H9 (cell line): ENCODE measurements at regions not wholly inside any gene's neighbourhood (a gene's known extent, or its start where the extent isn't known, plus 50 kb on each side); places are given as distances from the start of the nearest gene placed in this dataset.

Experiments used
- DNase-seq: peaks from one replicate; pipeline ENCODE4 v3.0.0-alpha.2; 2017
- H2AFZ ChIP-seq: one replicate; pipeline ENCODE4 v1.6.1; 2013; ENCODE audit warnings: mild to moderate bottlenecking, low read length, control low read depth, moderate library complexity
- H2AK5ac ChIP-seq: 2 replicates; pipeline ENCODE4 v1.6.1; 2013; ENCODE audit warnings: low read length, control low read depth, mixed read lengths; ENCODE audit not compliant: insufficient read length
- H2BK120ac ChIP-seq: one replicate; pipeline ENCODE4 v1.6.1; 2013; ENCODE audit warnings: low read depth, mild to moderate bottlenecking, low read length, control low read depth, inconsistent platforms; ENCODE audit not compliant: poor library complexity, severe bottlenecking
- H2BK12ac ChIP-seq: 2 replicates; pipeline ENCODE4 v1.6.1; 2013; ENCODE audit warnings: low read length, control low read depth, mixed read lengths, low read depth; ENCODE audit not compliant: insufficient read length
- H2BK15ac ChIP-seq: 2 replicates; pipeline ENCODE4 v1.6.1; 2013; ENCODE audit warnings: low read depth, low read length, control low read depth
- H2BK20ac ChIP-seq: one replicate; pipeline ENCODE4 v1.6.1; 2013; ENCODE audit warnings: low read depth, mild to moderate bottlenecking, low read length, control low read depth, inconsistent platforms; ENCODE audit not compliant: poor library complexity, severe bottlenecking
- H2BK5ac ChIP-seq: 2 replicates; pipeline ENCODE4 v1.6.1; 2013; ENCODE audit warnings: low read length, control low read depth, mixed read lengths; ENCODE audit not compliant: insufficient read length
- H3K14ac ChIP-seq: 2 replicates; pipeline ENCODE4 v1.6.1; 2013; ENCODE audit warnings: low read length, control low read depth; ENCODE audit not compliant: insufficient read depth
- H3K18ac ChIP-seq: 2 replicates; pipeline ENCODE4 v1.6.1; 2013; ENCODE audit warnings: low read depth, mild to moderate bottlenecking, mixed read lengths, low read length, control low read depth; ENCODE audit not compliant: insufficient read length
- H3K23ac ChIP-seq: 2 replicates; pipeline ENCODE4 v1.6.1; 2013; ENCODE audit warnings: low read length, control low read depth, mixed read lengths, low read depth; ENCODE audit not compliant: insufficient read length
- H3K23me2 ChIP-seq: 2 replicates; pipeline ENCODE4 v1.6.1; 2013; ENCODE audit warnings: low read depth, mild to moderate bottlenecking, mixed read lengths, low read length, control low read depth; ENCODE audit not compliant: insufficient read length, poor library complexity, severe bottlenecking
- H3K27ac ChIP-seq: 2 replicates; pipeline ENCODE4 v1.5.1; 2013; ENCODE audit warnings: low read length, control low read depth, mixed read lengths, low read depth; ENCODE audit not compliant: insufficient read length
- H3K27me3 ChIP-seq: 2 replicates; pipeline ENCODE4 v1.6.1; 2013; ENCODE audit warnings: low read length, control low read depth, inconsistent platforms; ENCODE audit not compliant: insufficient read depth
- H3K4ac ChIP-seq: 2 replicates; pipeline ENCODE4 v1.6.1; 2013; ENCODE audit warnings: low read depth, mild to moderate bottlenecking, control low read depth, inconsistent platforms, low read length, moderate library complexity
- H3K4me1 ChIP-seq: 2 replicates; pipeline ENCODE4 v1.6.1; 2013; ENCODE audit warnings: low read length, control low read depth, inconsistent platforms; ENCODE audit not compliant: insufficient read depth
- H3K4me2 ChIP-seq: 2 replicates; pipeline ENCODE4 v1.6.1; 2013; ENCODE audit warnings: low read length, control low read depth, mixed read lengths; ENCODE audit not compliant: insufficient read length, insufficient read depth
- H3K56ac ChIP-seq: 2 replicates; pipeline ENCODE4 v1.6.1; 2013; ENCODE audit warnings: low read depth, mild to moderate bottlenecking, mixed read lengths, low read length, control low read depth; ENCODE audit not compliant: insufficient read length
- H3K79me1 ChIP-seq: 2 replicates; pipeline ENCODE4 v1.6.1; 2013; ENCODE audit warnings: low read depth, mild to moderate bottlenecking, moderate library complexity, low read length, control low read depth, inconsistent platforms; ENCODE audit not compliant: insufficient read depth, poor library complexity, severe bottlenecking
- H3K79me2 ChIP-seq: 2 replicates; pipeline ENCODE4 v1.6.1; 2013; ENCODE audit warnings: low read length, control low read depth, inconsistent platforms; ENCODE audit not compliant: insufficient read depth
- H3K9ac ChIP-seq: 2 replicates; pipeline ENCODE4 v1.6.1; 2013; ENCODE audit warnings: low read length, control low read depth, mixed read lengths; ENCODE audit not compliant: insufficient read length; ENCODE audit errors: extremely low read depth
- H3K9me3 ChIP-seq: one replicate; pipeline ENCODE4 v1.6.1; 2013; ENCODE audit warnings: low read depth, low read length, inconsistent platforms; ENCODE audit not compliant: control insufficient read depth
- H3T11ph ChIP-seq: one replicate; pipeline ENCODE4 v1.6.1; 2013; ENCODE audit warnings: mild to moderate bottlenecking, low read length, control low read depth, inconsistent platforms
- H4K20me1 ChIP-seq: one replicate; pipeline ENCODE4 v1.6.1; 2013; ENCODE audit not compliant: control insufficient read depth, insufficient read length, insufficient read depth
- H4K5ac ChIP-seq: 2 replicates; pipeline ENCODE4 v1.6.1; 2013; ENCODE audit warnings: low read depth, mild to moderate bottlenecking, mixed read lengths, low read length, control low read depth; ENCODE audit not compliant: insufficient read length
- H4K8ac ChIP-seq: replicated peaks from 2 replicates; pipeline ENCODE4 v1.6.1; 2013; ENCODE audit warnings: low read length, control low read depth, mixed read lengths, low read depth; ENCODE audit not compliant: insufficient read length
- H4K91ac ChIP-seq: 2 replicates; pipeline ENCODE4 v1.6.1; 2013; ENCODE audit warnings: low read depth, mild to moderate bottlenecking, moderate library complexity, mixed read lengths, low read length, control low read depth; ENCODE audit not compliant: insufficient read length
- H3K27ac Mint-ChIP-seq, 3 experiments: 2 replicates in 2 of 3; 3 replicates in 1 of 3; pipeline ENCODE4 v1.8.0; 2020 to 2021; ENCODE audit warnings: mixed read lengths in 3 of 3, mild to moderate bottlenecking in 1 of 3, moderate library complexity in 1 of 3
- H3K27me3 Mint-ChIP-seq: 2 replicates; pipeline ENCODE4 v1.8.0; 2021; ENCODE audit warnings: low read depth, mild to moderate bottlenecking, moderate library complexity, mixed read lengths
- H3K36me3 Mint-ChIP-seq, 3 experiments: 2 replicates in 2 of 3; 3 replicates in 1 of 3; pipeline ENCODE4 v1.8.0; 2020 to 2021; ENCODE audit warnings: low read depth in 3 of 3, mixed read lengths in 3 of 3; ENCODE audit not compliant: insufficient read depth in 1 of 3
- H3K4me1 Mint-ChIP-seq, 2 experiments: 2 replicates each; pipeline ENCODE4 v1.8.0; 2020; ENCODE audit warnings: mixed read lengths in 2 of 2
- H3K4me3 Mint-ChIP-seq, 2 experiments: 2 replicates in 1 of 2; 3 replicates in 1 of 2; pipeline ENCODE4 v1.8.0; 2020 to 2021; ENCODE audit warnings: mild to moderate bottlenecking in 2 of 2, mixed read lengths in 2 of 2, moderate library complexity in 1 of 2
- H3K9me3 Mint-ChIP-seq, 2 experiments: 2 replicates in 1 of 2; 3 replicates in 1 of 2; pipeline ENCODE4 v1.8.0; 2020; ENCODE audit warnings: mild to moderate bottlenecking in 2 of 2, mixed read lengths in 2 of 2, moderate library complexity in 1 of 2
- CTCF ChIP-seq: fragments of 200-600 bp; sonication (generic); conservative IDR thresholded peaks from 3 replicates; pipeline ENCODE4 v1.8.0; 2021; ENCODE audit warnings: antibody characterized with exemption, mild to moderate bottlenecking
- WGBS: extraction: QIAGEN DNeasy Blood & Tissue Kit; methylation state at CpG from one replicate; pipeline ENCODE4 v1.1.7; 2013; ENCODE audit warnings: missing lambda C conversion rate, low lambda C conversion rate, mixed read lengths; ENCODE audit not compliant: insufficient read length; ENCODE audit errors: extremely low coverage; 5-methylcytosine and 5-hydroxymethylcytosine counted together

GRCh38 chr11:109981031-109981636 is 112.1 kb upstream of the ZC3H12C start:
- no peak overlapping the region for H3K9ac ChIP-seq
- no peaks in the 10 kb centered on the region for H3K9me3 ChIP-seq
- H3K27ac ChIP-seq, result no peak overlapping the region
- no peaks in the 10 kb centered on the region for H3K4me1 ChIP-seq
- H3K23me2 ChIP-seq, result no peaks in the 10 kb centered on the region
- no peaks in the 10 kb centered on the region for H3K27me3 Mint-ChIP-seq
- no peak overlapping the region for H3K14ac ChIP-seq
- H2AFZ ChIP-seq, result no peak overlapping the region
- H3K9me3 Mint-ChIP-seq, result peaks cover 0 to 2% of the 10 kb centered on the region in 2 experiments; a peak in 1 of 5 replicates
- H4K91ac ChIP-seq, result no peak overlapping the region
- no peak overlapping the region for H4K8ac ChIP-seq
- H3K79me1 ChIP-seq, result no peaks in the 10 kb centered on the region
- no peak overlapping the region for H2BK120ac ChIP-seq
- WGBS, result no CpG with 5 or more reads among the region's 1 CpG
- H3K4me3 Mint-ChIP-seq, result no peak overlapping the region
- TF ChIP-seq CTCF, result no peak
- H3K4me1 Mint-ChIP-seq, result no peaks in the 10 kb centered on the region
- no peaks in the 10 kb centered on the region for H3K79me2 ChIP-seq
- no peak overlapping the region for H2BK20ac ChIP-seq
- H3K27me3 ChIP-seq, result no peaks in the 10 kb centered on the region
- H3K27ac Mint-ChIP-seq, result no peak overlapping the region
- no peak overlapping the region for H2BK5ac ChIP-seq
- H3K36me3 Mint-ChIP-seq, result peaks cover 0 to 1% (median 0%) of the 10 kb centered on the region in 3 experiments; a peak in 1 of 7 replicates
- H3K18ac ChIP-seq, result no peak overlapping the region
- H2BK15ac ChIP-seq, result no peak overlapping the region
- no peak overlapping the region for H4K5ac ChIP-seq
- H3K4ac ChIP-seq, result no peak overlapping the region
- no peak overlapping the region for H3K23ac ChIP-seq
- no peaks in the 10 kb centered on the region for H4K20me1 ChIP-seq
- H3T11ph ChIP-seq, result no peak overlapping the region
- H2AK5ac ChIP-seq, result no peak overlapping the region
- no peak overlapping the region for H3K4me2 ChIP-seq
- no peak overlapping the region for H2BK12ac ChIP-seq
- no peak overlapping the region for H3K56ac ChIP-seq
- no peak for DNase-seq
